Suprapubic skin (tissue), 4 donors: ENCODE measurements at regions not wholly inside any gene's neighbourhood (a gene's known extent, or its start where the extent isn't known, plus 50 kb on each side); places are given as distances from the start of the nearest gene placed in this dataset.

Source experiments
- EP300 ChIP-seq: sonication (generic); formaldehyde crosslinking; IDR thresholded peaks from one replicate; pipeline ENCODE4 v1.6.1; 2017; ENCODE audit warnings: antibody characterized with exemption
- POLR2A ChIP-seq, 2 donors: fragments of 450-650 bp; IDR thresholded peaks; one replicate each; pipeline ENCODE4 v1.6.1; 2017; ENCODE audit warnings: antibody characterized with exemption in 2 of 2, mild to moderate bottlenecking in 2 of 2, moderate library complexity in 2 of 2
- POLR2AphosphoS5 ChIP-seq, 3 donors: sonication (generic); formaldehyde crosslinking; IDR thresholded peaks; one replicate each; pipeline ENCODE4 v1.6.1; 2017; ENCODE audit warnings: antibody characterized with exemption in 3 of 3
- TF ChIP-seq, protein P1 (sequence below), 2 donors: fragments of 200-600 bp in 1 of 2; fragments of 450-650 bp in 1 of 2; sonication (generic) in 1 of 2; IDR thresholded peaks; one replicate each; pipeline ENCODE4 v1.5.1; 2016 to 2019; ENCODE audit warnings: antibody characterized with exemption in 2 of 2, mild to moderate bottlenecking in 1 of 2, moderate library complexity in 1 of 2

GRCh38 chr9:86829496-86830046 lies 117.7 kb downstream of the GAS1 start:
- TF ChIP-seq, protein P1, sequence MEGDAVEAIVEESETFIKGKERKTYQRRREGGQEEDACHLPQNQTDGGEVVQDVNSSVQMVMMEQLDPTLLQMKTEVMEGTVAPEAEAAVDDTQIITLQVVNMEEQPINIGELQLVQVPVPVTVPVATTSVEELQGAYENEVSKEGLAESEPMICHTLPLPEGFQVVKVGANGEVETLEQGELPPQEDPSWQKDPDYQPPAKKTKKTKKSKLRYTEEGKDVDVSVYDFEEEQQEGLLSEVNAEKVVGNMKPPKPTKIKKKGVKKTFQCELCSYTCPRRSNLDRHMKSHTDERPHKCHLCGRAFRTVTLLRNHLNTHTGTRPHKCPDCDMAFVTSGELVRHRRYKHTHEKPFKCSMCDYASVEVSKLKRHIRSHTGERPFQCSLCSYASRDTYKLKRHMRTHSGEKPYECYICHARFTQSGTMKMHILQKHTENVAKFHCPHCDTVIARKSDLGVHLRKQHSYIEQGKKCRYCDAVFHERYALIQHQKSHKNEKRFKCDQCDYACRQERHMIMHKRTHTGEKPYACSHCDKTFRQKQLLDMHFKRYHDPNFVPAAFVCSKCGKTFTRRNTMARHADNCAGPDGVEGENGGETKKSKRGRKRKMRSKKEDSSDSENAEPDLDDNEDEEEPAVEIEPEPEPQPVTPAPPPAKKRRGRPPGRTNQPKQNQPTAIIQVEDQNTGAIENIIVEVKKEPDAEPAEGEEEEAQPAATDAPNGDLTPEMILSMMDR (IDR thresholded peaks at IDR 0.05), result no peak
- no peak for TF ChIP-seq POLR2AphosphoS5 (IDR thresholded peaks at IDR 0.05)
- no peak for TF ChIP-seq EP300
- TF ChIP-seq POLR2A (IDR thresholded peaks at IDR 0.05), result no peak
